Neural cell (in vitro differentiated cells): ENCODE measurements at regions not wholly inside any gene's neighbourhood (a gene's known extent, or its start where the extent isn't known, plus 50 kb on each side); places are given as distances from the start of the nearest gene placed in this dataset.

ENCODE experiments used
- CTCF ChIP-seq: fragments of 450-650 bp; IDR thresholded peaks from 2 replicates; pipeline ENCODE4 v1.5.1; 2014; ENCODE audit warnings: antibody characterized with exemption, mild to moderate bottlenecking, moderate library complexity; ENCODE audit not compliant: poor library complexity, severe bottlenecking
- EP300 ChIP-seq: fragments of 450-650 bp; conservative IDR thresholded peaks from 2 replicates; pipeline ENCODE4 v1.6.1; 2014; ENCODE audit warnings: antibody characterized with exemption, mild to moderate bottlenecking, moderate library complexity; ENCODE audit not compliant: poor library complexity, severe bottlenecking
- EZH2 ChIP-seq: fragments of 200-600, 300-800 bp; shearing (Covaris generic), sonication (generic); IDR thresholded peaks from 2 replicates; pipeline ENCODE4 v1.6.1; 2014; ENCODE audit warnings: antibody characterized with exemption, low read length, borderline replicate concordance, mild to moderate bottlenecking; ENCODE audit not compliant: insufficient read depth, poor library complexity, severe bottlenecking
- MXI1 ChIP-seq: fragments of 450-650 bp; conservative IDR thresholded peaks from 2 replicates; pipeline ENCODE4 v1.6.1; 2014; ENCODE audit warnings: antibody characterized with exemption, mild to moderate bottlenecking; ENCODE audit not compliant: poor library complexity, severe bottlenecking
- POLR2AphosphoS5 ChIP-seq: IDR thresholded peaks from 2 replicates; pipeline ENCODE4 v1.6.1; 2012
- RAD21 ChIP-seq: fragments of 450-650 bp; conservative IDR thresholded peaks from 2 replicates; pipeline ENCODE4 v1.6.1; 2014; ENCODE audit warnings: antibody characterized with exemption, mild to moderate bottlenecking, moderate library complexity
- REST ChIP-seq: IDR thresholded peaks from 2 replicates; pipeline ENCODE4 v1.6.1; 2012; ENCODE audit warnings: borderline replicate concordance
- SMC3 ChIP-seq: fragments of 450-650 bp; conservative IDR thresholded peaks from 2 replicates; pipeline ENCODE4 v1.6.1; 2014; ENCODE audit warnings: antibody characterized with exemption, mild to moderate bottlenecking, moderate library complexity; ENCODE audit not compliant: poor library complexity
- TAF1 ChIP-seq: IDR thresholded peaks from 2 replicates; pipeline ENCODE4 v1.6.1; 2012; ENCODE audit warnings: low read depth

- TF ChIP-seq EP300, result no peak
- no peak for TF ChIP-seq CTCF
- no peak for TF ChIP-seq POLR2AphosphoS5
- TF ChIP-seq TAF1, result no peak
- TF ChIP-seq SMC3, result no peak
- no peak for TF ChIP-seq REST
- no peak for TF ChIP-seq RAD21
- no peak for TF ChIP-seq EZH2
- TF ChIP-seq MXI1, result no peak
Observed at GRCh38 chr10:118516716-118517115, 78.7 kb downstream of the PRLHR start.
